Renal pelvis (tissue), 1 donor: ENCODE measurements at regions not wholly inside any gene's neighbourhood (a gene's known extent, or its start where the extent isn't known, plus 50 kb on each side); places are given as distances from the start of the nearest gene placed in this dataset.
A peak's percentile ranks its signal among the peaks of the same experiment; 100 is the strongest.
"Not testable (repeated sequence)": the region's sequence is repeated elsewhere in the genome, so short reads cannot be mapped to it uniquely, and the experiment has no call there.

ENCODE experiments used
- DNase-seq: peaks from one replicate; pipeline ENCODE4 v3.0.0-alpha.2; 2013

DNA sequence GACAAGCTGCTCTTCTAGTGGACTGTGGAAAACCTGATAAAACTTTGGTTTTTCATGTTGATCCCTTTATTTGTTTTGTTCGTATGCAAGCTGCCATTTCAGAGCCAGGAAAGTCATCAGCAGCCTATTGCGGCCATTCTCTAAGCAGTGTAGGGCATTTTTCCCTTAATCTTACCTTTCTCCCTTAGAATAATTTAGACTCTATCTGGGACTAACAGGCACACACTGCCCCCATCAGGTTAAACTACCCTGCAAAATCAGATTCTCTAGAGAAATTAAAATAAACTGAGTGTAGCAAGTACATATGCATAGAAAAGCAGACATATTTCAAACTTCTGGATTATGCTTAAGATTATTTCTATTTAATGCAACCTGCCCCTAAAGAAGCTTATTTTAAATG is 347.5 kb downstream of the METTL4 start:
- peak; percentile 16 for DNase-seq

DNA sequence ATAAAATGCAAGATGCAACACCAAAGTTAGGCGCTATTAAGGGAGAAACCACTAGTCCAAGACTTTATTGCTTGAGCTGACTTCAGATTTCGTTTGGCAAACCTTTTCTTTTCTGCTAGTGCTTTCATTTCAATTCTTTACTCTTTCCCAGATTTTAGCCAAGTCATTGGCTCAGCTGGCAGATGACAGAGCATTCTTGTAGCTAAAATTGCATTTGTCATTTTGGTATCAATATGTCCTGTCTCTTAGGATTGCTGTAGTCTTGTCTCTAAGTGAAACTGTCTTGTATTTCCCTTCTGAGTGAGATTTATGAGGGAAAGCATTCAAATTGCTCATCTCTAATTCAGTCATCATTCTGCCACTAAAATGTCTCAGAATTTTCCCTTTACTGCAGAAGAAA is 335.1 kb downstream of the METTL4 start:
- no peak for DNase-seq

DNA sequence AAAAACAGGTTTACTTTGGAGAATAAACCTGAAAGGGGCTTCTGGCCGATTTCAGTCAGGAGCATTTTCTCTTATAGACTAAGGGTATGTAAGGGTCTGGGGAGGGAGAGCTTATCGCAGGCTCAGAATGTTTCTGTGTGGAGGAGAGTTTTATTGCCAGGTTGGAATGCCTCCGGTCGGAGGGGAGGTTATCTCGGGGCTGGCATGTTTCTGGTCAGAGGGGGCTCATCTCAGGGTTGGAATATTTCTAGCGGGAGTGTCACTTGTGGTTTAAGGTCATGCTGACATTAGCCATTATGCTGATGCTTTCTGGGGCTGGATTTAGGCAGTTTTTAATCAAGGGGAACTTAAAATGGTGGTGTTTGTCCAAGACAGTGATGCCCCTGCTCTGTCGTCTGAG is 333.6 kb downstream of the METTL4 start:
- no peak for DNase-seq

DNA sequence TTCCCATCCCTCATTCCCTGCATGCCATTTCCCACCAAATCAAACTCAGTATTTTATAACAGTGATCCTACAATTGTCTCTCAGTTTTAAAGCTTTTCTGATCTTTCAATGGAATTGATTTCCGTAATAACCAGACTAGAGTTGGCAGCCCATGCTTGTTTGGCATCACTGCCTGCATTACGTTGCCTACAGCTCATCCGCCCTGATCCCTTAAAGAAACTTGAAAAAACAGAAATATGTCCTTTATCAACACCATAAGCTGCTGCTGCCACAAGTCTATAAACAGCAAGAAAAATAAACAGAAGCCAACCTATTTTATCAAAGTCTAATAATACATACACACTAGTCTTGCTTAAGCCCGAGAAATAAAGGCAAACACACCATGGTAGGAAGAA is 331.0 kb downstream of the METTL4 start:
- DNase-seq, result no peak

DNA sequence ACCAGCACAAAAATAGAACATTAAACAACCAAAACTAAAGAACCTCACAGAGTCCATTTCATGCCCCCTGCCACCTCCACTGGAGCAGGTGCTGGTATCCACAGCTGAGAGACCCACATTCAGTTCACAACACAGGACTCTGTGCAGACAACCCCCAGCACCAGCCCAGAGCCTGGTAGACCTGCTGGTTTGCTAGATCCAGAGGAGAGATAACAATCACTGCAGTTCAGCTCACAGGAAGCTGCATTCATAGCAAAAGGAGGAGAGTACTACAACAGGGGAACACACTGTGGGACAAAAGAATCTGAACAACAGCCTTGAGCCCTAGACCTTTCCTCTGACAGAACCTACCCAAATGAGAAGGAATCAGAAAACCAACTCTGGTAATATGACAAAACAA is 326.7 kb downstream of the METTL4 start:
- no peak for DNase-seq

DNA sequence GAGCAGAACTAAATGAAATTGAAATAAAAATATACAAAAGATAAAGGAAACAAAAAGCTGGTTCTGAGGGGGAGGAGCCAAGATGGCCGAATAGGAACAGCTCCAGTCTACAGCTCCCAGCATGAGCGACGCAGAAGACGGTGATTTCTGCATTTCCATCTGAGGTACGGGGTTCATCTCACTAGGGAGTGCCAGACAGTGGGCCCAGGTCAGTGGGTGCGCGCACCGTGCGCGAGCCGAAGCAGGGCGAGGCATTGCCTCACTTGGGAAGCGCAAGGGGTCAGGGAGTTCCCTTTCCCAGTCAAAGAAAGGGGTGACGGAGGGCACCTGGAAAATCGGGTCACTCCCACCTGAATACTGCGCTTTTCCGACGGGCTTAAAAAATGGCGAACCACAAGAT is 324.2 kb downstream of the METTL4 start:
- DNase-seq, result not testable (repeated sequence)

DNA sequence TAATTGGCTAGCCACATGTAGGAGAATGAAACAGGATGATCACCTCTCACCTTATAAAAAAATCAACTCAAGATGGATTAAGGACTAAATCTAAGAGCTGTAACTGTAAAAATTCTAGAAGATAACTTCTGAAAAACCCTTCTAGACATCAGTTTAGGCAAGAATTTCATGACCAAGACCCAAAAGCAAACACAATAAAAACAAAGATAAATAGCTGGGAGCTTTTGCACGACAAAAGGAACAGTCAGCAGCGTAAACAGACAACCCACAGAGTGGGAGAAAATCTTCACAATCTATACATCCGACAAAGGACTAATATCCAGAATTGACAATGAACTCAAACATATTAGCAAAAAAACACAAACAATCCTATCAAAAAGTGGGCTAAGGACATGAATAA is 316.3 kb downstream of the METTL4 start:
- no peak for DNase-seq

DNA sequence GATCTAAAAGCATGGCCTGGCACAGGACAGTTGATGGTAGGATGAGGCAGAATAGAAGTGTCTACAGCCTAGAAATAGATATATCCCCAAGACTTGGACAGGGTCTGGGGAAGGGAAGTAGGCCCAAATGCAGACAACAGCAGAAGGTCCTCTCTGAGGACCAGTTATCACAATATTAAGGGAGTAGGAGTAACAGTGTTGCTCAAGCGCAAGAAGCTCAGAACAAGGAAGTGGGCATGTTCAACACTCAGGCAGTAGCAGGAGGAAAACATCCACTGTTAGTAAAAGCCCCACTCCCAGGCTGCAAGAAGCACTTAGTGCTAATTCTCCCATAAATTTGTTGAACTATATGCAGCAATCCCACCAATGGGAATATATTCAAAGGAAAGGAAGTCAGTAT is 314.7 kb downstream of the METTL4 start:
- no peak for DNase-seq

DNA sequence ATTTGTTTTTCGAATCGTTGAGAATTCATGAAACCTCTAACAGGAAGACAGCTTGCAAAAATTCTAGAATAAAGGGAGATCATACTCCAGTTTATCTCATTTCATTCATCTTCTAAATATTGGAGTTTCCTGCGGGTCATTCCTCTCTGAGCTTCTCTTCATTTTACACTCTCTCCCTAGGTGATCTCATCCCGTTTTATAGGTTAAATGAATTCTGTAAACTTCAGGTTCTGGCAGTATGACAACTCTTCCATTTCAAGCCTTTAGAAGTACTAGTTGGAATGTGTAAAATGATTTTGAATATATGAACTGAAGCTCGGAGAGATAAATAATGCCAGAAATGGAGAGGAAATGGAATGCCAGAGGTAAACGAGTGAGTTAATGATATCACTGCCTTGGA is 312.4 kb downstream of the METTL4 start:
- DNase-seq, result no peak

DNA sequence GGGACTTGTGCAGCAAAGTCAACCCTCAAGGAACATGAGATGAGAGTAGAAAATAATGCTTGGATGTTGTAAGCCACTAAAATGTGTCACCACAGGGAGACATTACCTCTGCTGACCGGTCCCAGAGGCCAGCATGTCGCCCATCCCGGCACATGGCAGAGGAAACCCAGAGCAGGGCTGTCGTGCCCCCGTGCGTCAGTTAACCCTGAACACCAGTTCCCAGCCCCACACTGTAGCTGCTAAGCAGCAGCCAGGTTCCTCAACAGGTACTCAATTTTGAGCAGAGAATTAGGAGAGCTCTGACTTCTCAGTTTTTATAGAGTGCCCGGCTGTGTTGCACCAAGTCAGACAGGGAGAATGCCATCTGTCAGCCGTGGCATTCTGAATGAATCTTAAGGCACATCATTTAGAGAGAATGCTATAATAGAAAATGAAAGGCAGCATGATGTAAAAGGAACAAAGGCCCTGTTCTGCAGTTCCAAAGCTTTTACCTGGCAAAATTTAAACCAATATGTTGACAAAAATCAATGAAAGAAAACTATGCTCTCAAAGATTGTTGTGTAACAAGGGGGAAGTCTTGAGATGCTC is 307.9 kb downstream of the METTL4 start:
- DNase-seq, result no peak

DNA sequence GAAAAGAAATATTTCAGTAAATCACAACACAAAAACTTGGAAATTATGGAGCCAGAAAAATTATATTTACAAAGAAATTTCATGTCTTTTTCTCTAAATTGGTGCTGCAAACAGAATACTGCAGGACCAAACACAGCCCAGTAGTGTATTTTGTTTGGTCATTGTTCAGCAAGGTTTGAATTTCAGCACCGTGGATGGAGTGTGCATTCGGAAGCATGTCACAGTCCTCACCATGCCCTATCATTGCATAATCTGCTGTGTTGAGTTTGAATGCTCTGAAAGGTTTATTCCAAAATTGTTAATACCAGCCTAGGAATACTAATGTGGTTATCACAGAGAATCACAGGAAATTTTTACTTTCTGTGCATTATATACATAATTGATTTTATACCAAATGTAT is 296.7 kb downstream of the METTL4 start:
- no peak for DNase-seq

DNA sequence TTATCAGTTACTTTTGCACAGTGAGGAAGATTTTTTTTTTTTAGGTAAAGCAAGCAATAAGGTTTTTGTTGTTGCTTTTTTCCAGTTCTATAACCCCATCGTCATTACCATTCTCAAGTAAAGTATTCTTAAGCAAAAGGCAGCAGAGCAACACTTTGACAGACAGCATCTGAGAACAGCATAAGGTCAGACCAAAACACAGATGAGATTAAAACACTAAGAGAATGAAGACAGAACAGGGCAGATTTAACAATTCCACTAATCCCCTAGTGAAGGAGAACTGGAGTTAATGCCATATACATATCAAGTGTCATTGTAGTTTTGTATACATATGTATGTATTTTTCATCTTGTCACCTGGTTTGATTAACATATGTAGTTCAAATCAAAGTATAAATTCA is 290.2 kb downstream of the METTL4 start:
- DNase-seq, result no peak

DNA sequence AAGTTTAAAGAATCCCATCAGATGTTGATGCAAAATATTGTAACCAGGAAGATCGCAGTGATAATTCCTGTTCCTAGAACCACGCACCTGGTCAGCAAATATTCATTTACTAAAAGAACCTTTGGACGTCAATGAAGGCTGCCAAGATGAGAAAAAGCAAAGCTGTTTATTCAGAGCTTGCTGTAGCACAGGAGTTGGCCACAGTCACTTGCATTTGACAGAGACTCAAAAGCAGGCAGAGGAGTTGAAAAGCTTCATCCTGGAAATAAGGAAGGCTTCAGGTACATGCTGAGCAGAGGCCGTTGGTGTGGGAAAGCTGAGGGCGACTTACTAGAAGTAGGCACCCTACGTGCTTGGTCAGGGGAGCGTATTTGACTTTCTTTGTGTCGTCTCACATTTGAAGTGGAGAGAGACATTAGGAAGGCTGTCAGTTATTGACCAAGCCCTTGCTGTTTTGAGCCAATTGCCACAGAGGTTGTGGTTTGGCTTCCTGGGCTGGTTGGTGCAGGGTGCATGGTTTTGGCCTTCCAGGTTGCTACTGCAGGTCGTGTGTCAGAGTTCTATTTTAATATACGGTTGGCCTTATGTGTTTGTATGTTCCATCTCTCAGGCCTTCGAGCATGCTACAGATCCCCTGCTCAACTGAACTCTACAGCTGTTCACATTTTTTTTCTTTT is 289.6 kb downstream of the METTL4 start:
- no peak for DNase-seq

DNA sequence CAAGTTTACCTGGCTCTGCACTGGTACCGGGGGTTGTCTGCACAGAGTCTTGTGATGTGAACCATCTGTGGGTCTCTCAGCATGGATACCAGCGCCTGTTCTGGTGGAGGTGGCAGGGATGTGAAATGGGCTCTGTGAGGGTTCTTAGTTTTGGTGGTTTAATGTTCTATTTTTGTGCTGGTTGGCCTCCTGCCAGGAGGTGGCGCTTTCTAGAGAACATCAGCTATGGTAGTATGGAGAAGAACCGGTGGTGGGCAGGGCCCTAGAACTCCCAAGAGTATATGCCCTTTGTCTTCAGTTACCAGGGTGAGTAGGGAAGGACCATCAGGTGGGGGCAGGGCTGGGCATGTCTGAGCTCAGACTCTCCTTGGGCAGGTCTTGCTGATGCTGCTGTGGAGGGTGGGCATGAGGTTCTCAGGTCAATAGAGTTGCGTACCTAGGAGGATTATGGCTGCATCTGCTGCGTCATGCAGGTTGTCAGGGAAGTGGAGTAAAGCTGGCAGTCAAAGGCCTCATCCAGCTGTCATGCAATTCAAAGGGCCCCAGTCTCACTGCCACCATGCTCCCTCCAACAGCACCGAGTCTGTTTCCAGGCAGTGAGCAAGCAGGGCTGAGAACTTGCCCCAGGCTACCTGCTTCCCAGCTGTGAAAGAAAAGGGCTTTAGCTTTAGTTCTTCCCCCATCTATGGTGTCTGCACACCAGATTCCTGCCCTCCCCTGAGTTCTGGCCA is 278.0 kb downstream of the METTL4 start:
- DNase-seq, result no peak

DNA sequence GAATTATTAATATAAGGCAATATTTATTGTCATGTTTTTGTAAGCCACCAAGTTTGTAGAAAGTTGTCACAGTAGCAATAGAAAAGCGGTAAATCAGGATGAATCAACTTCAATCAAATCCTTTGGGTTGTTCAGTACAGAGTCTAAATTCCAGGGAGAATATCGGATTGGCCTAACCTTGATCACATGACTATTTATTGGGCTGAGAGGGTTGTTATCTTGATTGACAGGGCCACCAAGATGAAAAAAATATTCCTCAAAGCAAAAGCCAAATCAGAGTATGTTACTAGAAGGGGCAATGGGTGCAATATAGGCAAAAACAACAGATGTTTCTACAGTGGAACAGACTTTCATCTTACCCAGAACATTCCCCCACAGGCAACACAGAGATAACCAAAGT is 270.0 kb downstream of the METTL4 start:
- no peak for DNase-seq

DNA sequence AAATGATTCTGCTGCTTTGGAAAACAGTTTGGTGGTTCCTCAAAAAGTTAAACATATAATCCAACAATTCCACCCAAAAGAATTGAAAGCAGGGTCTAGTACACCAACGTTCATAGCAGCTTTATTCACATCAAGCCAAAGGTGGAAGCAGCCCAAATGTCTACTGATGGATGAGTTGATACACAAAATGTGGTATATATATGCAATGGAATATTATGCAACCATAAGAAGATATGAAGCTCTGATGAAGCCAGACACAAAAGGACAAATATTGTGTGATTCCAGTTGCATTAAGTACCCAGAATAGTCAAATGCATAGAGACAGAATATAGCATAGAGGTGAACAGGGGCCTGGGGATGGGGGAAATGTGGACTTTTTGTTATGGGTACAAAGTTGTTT is 269.3 kb downstream of the METTL4 start:
- DNase-seq, result no peak

DNA sequence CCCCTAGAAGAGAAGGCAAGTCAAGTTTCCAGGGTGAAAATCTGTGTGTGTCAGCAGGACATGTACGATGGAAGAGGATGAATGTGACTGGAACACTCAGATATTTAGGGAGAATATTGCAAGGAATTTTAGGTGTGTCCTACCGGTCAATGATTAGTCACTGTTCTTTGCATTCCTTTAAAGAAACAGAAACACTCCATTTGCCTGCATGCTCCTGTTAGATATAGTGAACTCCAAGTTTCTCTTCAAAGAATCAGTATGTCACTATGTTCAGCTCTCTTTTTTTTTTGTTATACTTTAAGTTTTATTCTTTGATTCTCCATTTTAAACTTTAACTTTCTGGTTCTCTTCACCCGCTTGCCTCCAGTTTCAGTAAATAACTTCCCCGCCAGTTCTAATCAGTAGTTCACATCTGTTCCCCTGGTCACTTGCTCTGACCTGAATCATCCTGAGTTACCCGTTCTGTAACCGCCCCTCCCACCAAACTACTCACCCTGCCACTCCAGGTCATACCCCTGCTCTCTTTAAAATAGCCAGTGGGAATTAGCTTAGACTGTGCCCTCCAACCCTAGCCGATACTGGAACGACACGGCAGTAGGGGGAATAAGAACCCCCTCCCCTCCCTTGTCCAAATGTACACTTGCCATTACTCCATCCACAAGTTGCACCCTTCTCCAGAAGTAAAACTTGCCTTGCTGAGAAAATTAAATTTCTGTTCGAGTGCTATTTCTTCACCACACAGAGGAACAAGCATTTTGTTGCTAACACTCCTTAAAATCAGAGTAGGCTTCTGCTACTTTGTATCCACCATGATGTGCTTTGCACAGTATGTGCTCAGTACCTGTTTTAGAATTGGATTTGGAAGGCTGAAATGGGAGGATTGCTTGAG is 268.4 kb downstream of the METTL4 start:
- DNase-seq, result no peak

DNA sequence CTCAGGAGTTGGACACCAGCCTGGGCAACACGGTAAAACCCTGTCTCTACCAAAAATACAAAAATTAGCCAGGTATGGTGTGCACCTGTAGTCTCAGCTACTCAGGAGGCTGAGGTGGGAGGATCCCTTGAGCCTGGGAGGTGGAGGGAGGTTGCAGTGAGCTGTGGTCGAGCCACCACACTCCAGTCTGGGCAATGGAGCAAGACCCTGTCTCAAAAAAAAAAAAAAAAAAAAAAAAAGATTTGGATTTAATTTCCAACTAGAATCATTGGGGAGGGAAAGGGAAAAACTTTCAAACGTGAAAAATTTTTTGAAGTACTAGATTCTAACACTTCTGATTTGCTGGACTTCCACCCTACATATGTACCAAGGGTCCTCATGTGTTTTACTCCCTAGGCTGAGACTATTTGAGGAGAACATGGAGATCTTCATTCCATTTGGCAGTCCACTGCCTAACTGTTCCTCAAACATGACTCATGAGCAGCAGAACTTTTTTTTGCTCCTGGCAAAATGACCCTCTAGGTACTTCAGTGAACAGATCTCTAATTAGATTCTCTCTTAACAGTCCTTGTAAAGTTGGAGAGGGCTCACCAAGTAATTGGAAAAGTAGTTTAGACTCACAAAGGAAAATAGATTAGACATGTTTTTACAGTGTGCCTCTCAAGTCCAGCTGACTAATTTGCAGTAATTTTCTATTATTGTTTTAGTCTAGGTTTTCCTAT is 267.6 kb downstream of the METTL4 start:
- no peak for DNase-seq

DNA sequence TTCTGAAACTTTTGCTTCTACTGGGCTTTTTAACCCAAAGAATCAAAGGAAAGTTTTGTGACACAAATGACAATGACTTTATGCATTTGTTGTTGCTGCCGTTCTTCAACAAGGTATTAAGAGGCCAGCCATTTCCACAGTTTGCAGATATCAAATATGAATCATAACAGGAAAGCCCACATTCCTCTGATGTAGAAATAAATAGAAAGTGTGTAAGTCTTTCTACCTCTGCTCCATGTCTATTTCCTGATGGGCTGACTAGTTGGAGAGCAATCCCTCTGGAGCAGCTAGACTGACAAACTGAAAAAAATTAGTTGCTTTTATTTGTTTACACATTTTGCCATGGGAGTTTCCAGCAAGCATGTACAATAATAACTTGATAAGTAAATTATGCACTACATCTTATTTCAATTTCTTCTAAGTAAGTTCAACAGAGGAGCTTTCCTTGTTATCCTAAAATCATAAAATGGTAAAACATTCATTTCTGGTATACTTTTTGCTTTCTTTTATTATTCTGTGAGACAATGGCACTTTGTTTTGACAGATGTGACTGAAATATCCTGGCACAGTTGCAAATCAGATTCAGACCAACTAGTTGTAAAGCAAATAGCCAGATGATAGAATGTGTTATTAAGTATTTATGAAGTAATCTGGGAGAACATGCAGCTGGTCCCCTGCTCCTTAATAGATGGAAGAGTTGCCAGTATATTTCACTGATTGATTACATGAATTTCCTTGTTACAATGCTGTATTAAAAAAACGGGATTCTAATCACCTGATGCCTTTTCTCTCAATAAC is 266.7 kb downstream of the METTL4 start:
- no peak for DNase-seq

DNA sequence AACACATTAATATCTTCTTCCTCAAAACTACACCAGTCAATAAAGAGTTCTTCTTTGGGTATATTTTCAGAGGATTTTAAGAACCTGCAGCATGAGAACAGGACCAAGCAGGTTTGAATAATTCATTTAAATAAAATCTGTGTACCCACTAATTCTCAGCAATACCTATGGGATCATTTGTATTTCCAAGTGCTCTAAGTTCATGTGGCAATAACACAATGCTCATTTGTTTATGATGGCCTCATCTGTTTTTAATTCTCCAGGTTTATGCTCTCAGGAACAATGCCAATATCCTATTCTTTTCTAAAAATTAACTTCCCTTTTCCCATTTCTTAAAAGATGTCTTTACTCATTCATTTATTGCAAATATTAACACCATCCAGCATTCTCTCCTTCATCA is 264.7 kb downstream of the METTL4 start:
- DNase-seq, result no peak

DNA sequence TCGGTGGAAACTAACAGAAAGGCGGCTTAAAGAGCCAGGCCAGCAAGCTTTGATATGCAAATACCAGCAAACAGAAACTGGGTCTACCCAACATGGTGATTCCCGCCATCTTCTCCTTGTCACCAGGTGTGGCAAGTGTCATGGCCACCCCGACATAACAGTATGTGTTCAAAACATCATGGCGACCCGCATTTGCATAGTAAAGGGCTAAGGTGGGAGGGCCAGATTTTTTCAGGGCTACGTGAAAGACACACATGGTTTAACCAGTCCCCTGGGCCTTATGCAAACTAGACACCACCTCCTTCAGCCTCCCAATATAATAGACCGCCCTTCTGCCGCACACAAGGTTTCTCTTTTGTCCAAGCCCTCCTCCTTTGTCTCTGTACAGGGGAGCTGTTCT is 260.4 kb downstream of the METTL4 start:
- DNase-seq, result no peak
